Esophagus muscularis mucosa (tissue), 4 donors: ENCODE measurements at regions not wholly inside any gene's neighbourhood (a gene's known extent, or its start where the extent isn't known, plus 50 kb on each side); places are given as distances from the start of the nearest gene placed in this dataset.

Experiments used
- CTCF ChIP-seq, 3 experiments: fragments of 200-600 bp in 2 of 3; fragments of 450-650 bp in 1 of 3; sonication (generic) in 2 of 3; IDR thresholded peaks; one replicate each; pipeline ENCODE4 v1.5.1; 2017 to 2019; ENCODE audit warnings: antibody characterized with exemption in 3 of 3, mild to moderate bottlenecking in 2 of 3, moderate library complexity in 1 of 3
- EP300 ChIP-seq: sonication (generic); formaldehyde crosslinking; IDR thresholded peaks from one replicate; pipeline ENCODE4 v1.6.1; 2017; ENCODE audit warnings: antibody characterized with exemption
- POLR2A ChIP-seq: fragments of 450-650 bp; IDR thresholded peaks from one replicate; pipeline ENCODE4 v1.6.1; 2017; ENCODE audit warnings: antibody characterized with exemption, moderate library complexity, mild to moderate bottlenecking, low read depth

DNA sequence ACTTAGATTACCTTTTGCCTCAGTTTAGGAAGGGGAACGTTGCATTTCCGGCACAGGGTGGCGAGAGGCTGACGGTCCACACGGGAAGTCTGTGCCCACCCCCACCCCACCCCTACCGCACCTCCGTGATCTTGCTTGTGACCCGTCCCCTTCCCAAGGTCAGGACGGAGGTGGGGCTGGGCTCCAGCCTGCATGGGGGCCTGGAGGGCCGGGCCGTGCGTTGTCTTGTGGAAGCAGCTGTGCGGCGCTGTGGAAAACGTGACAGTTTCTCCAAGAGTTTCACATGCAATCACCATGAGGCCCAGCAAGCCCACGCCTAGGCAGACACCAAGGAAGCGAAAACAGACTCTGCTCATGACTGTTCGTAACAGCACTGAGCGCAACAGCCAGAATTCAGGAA is 76.8 kb upstream of the HDAC4 start:
- TF ChIP-seq POLR2A (no peak), CTCF (IDR thresholded peaks at IDR 0.05) (no peak), EP300 (no peak)
